Amniotic epithelial cell (primary cell): ENCODE measurements at regions not wholly inside any gene's neighbourhood (a gene's known extent, or its start where the extent isn't known, plus 50 kb on each side); places are given as distances from the start of the nearest gene placed in this dataset.

ENCODE experiments used
- DNase-seq: peaks from one replicate; pipeline ENCODE4 v3.0.0-alpha.2; 2010; ENCODE audit warnings: low read depth

- DNase-seq, result no peak
Observed at GRCh38 chr9:116039893-116040292, 113.7 kb upstream of the PAPPA start.

GRCh38 chr9:116042321-116042720, 111.3 kb upstream of the PAPPA start:
- DNase-seq, result no peak

GRCh38 chr9:116045083-116045482, 108.5 kb upstream of the PAPPA start:
- no peak for DNase-seq

GRCh38 chr9:116048081-116048480, 105.5 kb upstream of the PAPPA start:
- no peak for DNase-seq

- DNase-seq, result no peak
Observed at GRCh38 chr9:116049456-116049855, 104.1 kb upstream of the PAPPA start.

- no peak for DNase-seq
Observed at GRCh38 chr9:116051528-116051927, 102.1 kb upstream of the PAPPA start.

GRCh38 chr9:116055536-116055935, 98.1 kb upstream of the PAPPA start:
- DNase-seq, result peak; percentile 29

- no peak for DNase-seq
Observed at GRCh38 chr9:116057371-116057770, 96.2 kb upstream of the PAPPA start.

- DNase-seq, result peak; percentile 11
Observed at GRCh38 chr9:116058421-116058820, 95.2 kb upstream of the PAPPA start.

- peak; percentile 75 for DNase-seq
Observed at GRCh38 chr9:116059466-116059865, 94.1 kb upstream of the PAPPA start.

- no peak for DNase-seq
Observed at GRCh38 chr9:116060631-116061030, 93.0 kb upstream of the PAPPA start.

GRCh38 chr9:116061546-116062205, 91.9 kb upstream of the PAPPA start:
- DNase-seq, result peak; percentile 46

GRCh38 chr9:116062206-116062550, 91.4 kb upstream of the PAPPA start:
- no peak for DNase-seq

GRCh38 chr9:116064970-116065369, 88.6 kb upstream of the PAPPA start:
- peak; percentile 70 for DNase-seq

- DNase-seq, result peak; percentile 50
Observed at GRCh38 chr9:116066221-116066620, 87.4 kb upstream of the PAPPA start.

- no peak for DNase-seq
Observed at GRCh38 chr9:116067566-116067965, 86.0 kb upstream of the PAPPA start.

- peak; percentile 44 for DNase-seq
Observed at GRCh38 chr9:116070256-116070914, 83.2 kb upstream of the PAPPA start.

- no peak for DNase-seq
Observed at GRCh38 chr9:116072046-116072445, 81.5 kb upstream of the PAPPA start.

GRCh38 chr9:116073826-116074225, 79.8 kb upstream of the PAPPA start:
- peak; percentile 47 for DNase-seq

- peak; percentile 73 for DNase-seq
Observed at GRCh38 chr9:116074658-116075057, 78.9 kb upstream of the PAPPA start.

GRCh38 chr9:116075191-116075590, 78.4 kb upstream of the PAPPA start:
- peak; percentile 92 for DNase-seq

- DNase-seq, result no peak
Observed at GRCh38 chr9:116078640-116079039, 75.0 kb upstream of the PAPPA start.

GRCh38 chr9:116080561-116080960, 73.0 kb upstream of the PAPPA start:
- no peak for DNase-seq
